SK-N-SH treated with all-trans-retinoic acid at 6 μM for 48 hours (cell line): ENCODE measurements at regions not wholly inside any gene's neighbourhood (a gene's known extent, or its start where the extent isn't known, plus 50 kb on each side); places are given as distances from the start of the nearest gene placed in this dataset.
A peak's percentile ranks its signal among the peaks of the same experiment; 100 is the strongest.

Experiments
- ATAC-seq: fragments of 200-7000 bp; cut with Tn5 transposase; 3 replicates; pipeline ENCODE4 v1.9.1; 2020; ENCODE audit warnings: mild to moderate bottlenecking, moderate library complexity
- BACH2 ChIP-seq: fragments of 250-450 bp; sonication (Bioruptor Pico); IDR thresholded peaks from 2 replicates; pipeline ENCODE4 v1.9.0; 2021; ENCODE audit warnings: mild to moderate bottlenecking, borderline replicate concordance
- CSDC2 ChIP-seq: fragments of 250-450 bp; sonication (Bioruptor Pico); IDR thresholded peaks from 2 replicates; pipeline ENCODE4 v1.5.0; 2020; ENCODE audit warnings: mild to moderate bottlenecking, moderate library complexity
- ESRRG ChIP-seq: fragments of 250-450 bp; sonication (Bioruptor Pico); IDR thresholded peaks from 2 replicates; pipeline ENCODE4 v1.6.1; 2021; ENCODE audit warnings: mild to moderate bottlenecking
- GLIS3 ChIP-seq: fragments of 250-450 bp; sonication (Bioruptor Pico); IDR thresholded peaks from 2 replicates; pipeline ENCODE4 v1.5.0; 2020; ENCODE audit warnings: mild to moderate bottlenecking, moderate library complexity
- OSR1 ChIP-seq: fragments of 250-450 bp; sonication (Bioruptor Pico); IDR thresholded peaks from 2 replicates; pipeline ENCODE4 v1.8.0; 2022; ENCODE audit warnings: moderate library complexity, mild to moderate bottlenecking, inconsistent platforms
- PPARA ChIP-seq: fragments of 250-450 bp; sonication (Bioruptor Pico); IDR thresholded peaks from 2 replicates; pipeline ENCODE4 v1.5.0; 2020; ENCODE audit warnings: mild to moderate bottlenecking, borderline replicate concordance
- RARB ChIP-seq: fragments of 250-450 bp; sonication (Bioruptor Pico); IDR thresholded peaks from 2 replicates; pipeline ENCODE4 v1.8.0; 2021; ENCODE audit warnings: mild to moderate bottlenecking, moderate library complexity
- SNAI2 ChIP-seq: fragments of 250-450 bp; sonication (Bioruptor Pico); IDR thresholded peaks from 2 replicates; pipeline ENCODE4 v1.5.0; 2020; ENCODE audit warnings: mild to moderate bottlenecking, moderate library complexity
- TCF4 ChIP-seq: fragments of 250-450 bp; sonication (Bioruptor Pico); IDR thresholded peaks from 2 replicates; pipeline ENCODE4 v1.8.0; 2021; ENCODE audit warnings: mild to moderate bottlenecking, moderate library complexity, borderline replicate concordance
- TOX ChIP-seq: fragments of 250-450 bp; sonication (Bioruptor Pico); IDR thresholded peaks from 2 replicates; pipeline ENCODE4 v1.8.0; 2021; ENCODE audit warnings: mild to moderate bottlenecking, moderate library complexity, borderline replicate concordance
- ZC3H10 ChIP-seq: fragments of 250-450 bp; sonication (Bioruptor Pico); IDR thresholded peaks from 2 replicates; pipeline ENCODE4 v1.5.1; 2021; ENCODE audit warnings: mild to moderate bottlenecking, moderate library complexity
- ZFP3 ChIP-seq: fragments of 250-450 bp; sonication (Bioruptor Pico); IDR thresholded peaks from 2 replicates; pipeline ENCODE4 v1.5.0; 2020; ENCODE audit warnings: mild to moderate bottlenecking, moderate library complexity
- ZNF565 ChIP-seq: fragments of 450-650 bp; formaldehyde crosslinking; conservative IDR thresholded peaks from 2 replicates; pipeline ENCODE4 v1.5.0; 2020; ENCODE audit warnings: low read depth, mild to moderate bottlenecking, moderate library complexity
- ZNF70 ChIP-seq: fragments of 450-650 bp; formaldehyde crosslinking; IDR thresholded peaks from 2 replicates; pipeline ENCODE4 v1.5.0; 2020; ENCODE audit warnings: mild to moderate bottlenecking, moderate library complexity
- ZNF8 ChIP-seq: fragments of 450-650 bp; formaldehyde crosslinking; IDR thresholded peaks from 2 replicates; pipeline ENCODE4 v1.5.0; 2020; ENCODE audit warnings: mild to moderate bottlenecking, moderate library complexity
- TF ChIP-seq, protein P1 (sequence below): fragments of 250-450 bp; sonication (Bioruptor Pico); IDR thresholded peaks from 2 replicates; pipeline ENCODE4 v1.8.0; 2020; ENCODE audit warnings: mild to moderate bottlenecking, moderate library complexity, borderline replicate concordance
- TF ChIP-seq, protein P2 (sequence below): fragments of 250-450 bp; sonication (Bioruptor Pico); IDR thresholded peaks from 2 replicates; pipeline ENCODE4 v1.8.0; 2021; ENCODE audit warnings: low read depth, mild to moderate bottlenecking, moderate library complexity, borderline replicate concordance
- TF ChIP-seq, protein P3 (sequence below): fragments of 250-450 bp; sonication (Bioruptor Pico); IDR thresholded peaks from 2 replicates; pipeline ENCODE4 v1.5.0; 2020; ENCODE audit warnings: mild to moderate bottlenecking, moderate library complexity
- TF ChIP-seq, protein P4 (sequence below): fragments of 250-450 bp; sonication (Bioruptor Pico); IDR thresholded peaks from 2 replicates; pipeline ENCODE4 v1.5.1; 2020; ENCODE audit warnings: low read depth, mild to moderate bottlenecking, moderate library complexity
- TF ChIP-seq, protein P5 (sequence below): fragments of 250-450 bp; sonication (Bioruptor Pico); IDR thresholded peaks from 2 replicates; pipeline ENCODE4 v1.5.1; 2021; ENCODE audit warnings: mild to moderate bottlenecking, moderate library complexity

DNA sequence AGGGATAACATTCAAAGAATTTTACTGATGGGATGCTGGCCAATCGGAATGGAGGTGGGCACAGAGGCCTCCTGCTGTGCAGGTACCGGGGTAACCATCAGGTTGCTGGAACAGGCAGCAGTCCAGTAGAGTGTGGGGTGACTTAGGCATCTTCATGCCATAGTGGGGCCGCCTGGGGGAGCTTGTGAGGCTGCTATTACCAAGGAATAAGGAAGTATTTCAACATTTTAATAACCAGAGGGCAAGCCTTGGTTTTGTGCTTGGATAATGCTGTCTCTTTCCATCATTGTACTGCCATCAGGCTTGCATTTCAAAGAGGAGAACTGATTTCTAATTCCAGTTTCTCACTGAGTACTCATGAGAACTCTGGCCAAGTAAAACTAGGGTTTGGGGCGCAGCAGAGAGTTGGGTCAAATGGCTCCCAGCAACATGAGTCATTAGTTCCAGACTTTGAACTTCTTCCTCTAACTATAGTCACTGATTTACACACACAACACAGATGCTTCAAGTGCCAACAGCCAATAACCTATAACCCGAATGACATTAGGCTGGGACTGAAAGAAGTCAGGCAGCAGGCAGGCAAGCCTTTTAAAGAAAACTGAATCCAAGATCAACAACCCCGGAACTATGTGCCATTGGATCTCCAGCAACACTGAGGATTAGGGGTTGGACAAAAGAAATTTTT lies 56.1 kb upstream of the FHL2 start:
- ATAC-seq: peak; percentile 65
- TF ChIP-seq OSR1: no peak
- no peak for TF ChIP-seq ESRRG (CRISPR knock-in tag)
- TF ChIP-seq, protein P1, sequence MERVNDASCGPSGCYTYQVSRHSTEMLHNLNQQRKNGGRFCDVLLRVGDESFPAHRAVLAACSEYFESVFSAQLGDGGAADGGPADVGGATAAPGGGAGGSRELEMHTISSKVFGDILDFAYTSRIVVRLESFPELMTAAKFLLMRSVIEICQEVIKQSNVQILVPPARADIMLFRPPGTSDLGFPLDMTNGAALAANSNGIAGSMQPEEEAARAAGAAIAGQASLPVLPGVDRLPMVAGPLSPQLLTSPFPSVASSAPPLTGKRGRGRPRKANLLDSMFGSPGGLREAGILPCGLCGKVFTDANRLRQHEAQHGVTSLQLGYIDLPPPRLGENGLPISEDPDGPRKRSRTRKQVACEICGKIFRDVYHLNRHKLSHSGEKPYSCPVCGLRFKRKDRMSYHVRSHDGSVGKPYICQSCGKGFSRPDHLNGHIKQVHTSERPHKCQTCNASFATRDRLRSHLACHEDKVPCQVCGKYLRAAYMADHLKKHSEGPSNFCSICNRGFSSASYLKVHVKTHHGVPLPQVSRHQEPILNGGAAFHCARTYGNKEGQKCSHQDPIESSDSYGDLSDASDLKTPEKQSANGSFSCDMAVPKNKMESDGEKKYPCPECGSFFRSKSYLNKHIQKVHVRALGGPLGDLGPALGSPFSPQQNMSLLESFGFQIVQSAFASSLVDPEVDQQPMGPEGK (CRISPR knock-in tag): no peak
- TF ChIP-seq ZNF70 (CRISPR knock-in tag): no peak
- TF ChIP-seq RARB (CRISPR knock-in tag): no peak
- no peak for TF ChIP-seq ZC3H10 (CRISPR knock-in tag)
- no peak for TF ChIP-seq ZNF565 (CRISPR knock-in tag)
- TF ChIP-seq TOX (CRISPR knock-in tag): no peak
- TF ChIP-seq ZNF8 (CRISPR knock-in tag): no peak
- TF ChIP-seq, protein P2, sequence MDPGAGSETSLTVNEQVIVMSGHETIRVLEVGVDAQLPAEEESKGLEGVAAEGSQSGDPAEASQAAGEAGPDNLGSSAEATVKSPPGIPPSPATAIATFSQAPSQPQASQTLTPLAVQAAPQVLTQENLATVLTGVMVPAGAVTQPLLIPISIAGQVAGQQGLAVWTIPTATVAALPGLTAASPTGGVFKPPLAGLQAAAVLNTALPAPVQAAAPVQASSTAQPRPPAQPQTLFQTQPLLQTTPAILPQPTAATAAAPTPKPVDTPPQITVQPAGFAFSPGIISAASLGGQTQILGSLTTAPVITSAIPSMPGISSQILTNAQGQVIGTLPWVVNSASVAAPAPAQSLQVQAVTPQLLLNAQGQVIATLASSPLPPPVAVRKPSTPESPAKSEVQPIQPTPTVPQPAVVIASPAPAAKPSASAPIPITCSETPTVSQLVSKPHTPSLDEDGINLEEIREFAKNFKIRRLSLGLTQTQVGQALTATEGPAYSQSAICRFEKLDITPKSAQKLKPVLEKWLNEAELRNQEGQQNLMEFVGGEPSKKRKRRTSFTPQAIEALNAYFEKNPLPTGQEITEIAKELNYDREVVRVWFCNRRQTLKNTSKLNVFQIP: no peak
- no peak for TF ChIP-seq GLIS3 (CRISPR knock-in tag)
- TF ChIP-seq TCF4 (CRISPR knock-in tag): no peak
- no peak for TF ChIP-seq ZFP3 (CRISPR knock-in tag)
- TF ChIP-seq, protein P3, sequence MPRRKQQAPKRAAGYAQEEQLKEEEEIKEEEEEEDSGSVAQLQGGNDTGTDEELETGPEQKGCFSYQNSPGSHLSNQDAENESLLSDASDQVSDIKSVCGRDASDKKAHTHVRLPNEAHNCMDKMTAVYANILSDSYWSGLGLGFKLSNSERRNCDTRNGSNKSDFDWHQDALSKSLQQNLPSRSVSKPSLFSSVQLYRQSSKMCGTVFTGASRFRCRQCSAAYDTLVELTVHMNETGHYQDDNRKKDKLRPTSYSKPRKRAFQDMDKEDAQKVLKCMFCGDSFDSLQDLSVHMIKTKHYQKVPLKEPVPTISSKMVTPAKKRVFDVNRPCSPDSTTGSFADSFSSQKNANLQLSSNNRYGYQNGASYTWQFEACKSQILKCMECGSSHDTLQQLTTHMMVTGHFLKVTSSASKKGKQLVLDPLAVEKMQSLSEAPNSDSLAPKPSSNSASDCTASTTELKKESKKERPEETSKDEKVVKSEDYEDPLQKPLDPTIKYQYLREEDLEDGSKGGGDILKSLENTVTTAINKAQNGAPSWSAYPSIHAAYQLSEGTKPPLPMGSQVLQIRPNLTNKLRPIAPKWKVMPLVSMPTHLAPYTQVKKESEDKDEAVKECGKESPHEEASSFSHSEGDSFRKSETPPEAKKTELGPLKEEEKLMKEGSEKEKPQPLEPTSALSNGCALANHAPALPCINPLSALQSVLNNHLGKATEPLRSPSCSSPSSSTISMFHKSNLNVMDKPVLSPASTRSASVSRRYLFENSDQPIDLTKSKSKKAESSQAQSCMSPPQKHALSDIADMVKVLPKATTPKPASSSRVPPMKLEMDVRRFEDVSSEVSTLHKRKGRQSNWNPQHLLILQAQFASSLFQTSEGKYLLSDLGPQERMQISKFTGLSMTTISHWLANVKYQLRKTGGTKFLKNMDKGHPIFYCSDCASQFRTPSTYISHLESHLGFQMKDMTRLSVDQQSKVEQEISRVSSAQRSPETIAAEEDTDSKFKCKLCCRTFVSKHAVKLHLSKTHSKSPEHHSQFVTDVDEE (CRISPR knock-in tag): no peak
- TF ChIP-seq SNAI2 (CRISPR knock-in tag): no peak
- TF ChIP-seq, protein P4, sequence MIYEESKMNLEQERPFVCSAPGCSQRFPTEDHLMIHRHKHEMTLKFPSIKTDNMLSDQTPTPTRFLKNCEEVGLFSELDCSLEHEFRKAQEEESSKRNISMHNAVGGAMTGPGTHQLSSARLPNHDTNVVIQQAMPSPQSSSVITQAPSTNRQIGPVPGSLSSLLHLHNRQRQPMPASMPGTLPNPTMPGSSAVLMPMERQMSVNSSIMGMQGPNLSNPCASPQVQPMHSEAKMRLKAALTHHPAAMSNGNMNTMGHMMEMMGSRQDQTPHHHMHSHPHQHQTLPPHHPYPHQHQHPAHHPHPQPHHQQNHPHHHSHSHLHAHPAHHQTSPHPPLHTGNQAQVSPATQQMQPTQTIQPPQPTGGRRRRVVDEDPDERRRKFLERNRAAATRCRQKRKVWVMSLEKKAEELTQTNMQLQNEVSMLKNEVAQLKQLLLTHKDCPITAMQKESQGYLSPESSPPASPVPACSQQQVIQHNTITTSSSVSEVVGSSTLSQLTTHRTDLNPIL (CRISPR knock-in tag): no peak
- TF ChIP-seq CSDC2: no peak

DNA sequence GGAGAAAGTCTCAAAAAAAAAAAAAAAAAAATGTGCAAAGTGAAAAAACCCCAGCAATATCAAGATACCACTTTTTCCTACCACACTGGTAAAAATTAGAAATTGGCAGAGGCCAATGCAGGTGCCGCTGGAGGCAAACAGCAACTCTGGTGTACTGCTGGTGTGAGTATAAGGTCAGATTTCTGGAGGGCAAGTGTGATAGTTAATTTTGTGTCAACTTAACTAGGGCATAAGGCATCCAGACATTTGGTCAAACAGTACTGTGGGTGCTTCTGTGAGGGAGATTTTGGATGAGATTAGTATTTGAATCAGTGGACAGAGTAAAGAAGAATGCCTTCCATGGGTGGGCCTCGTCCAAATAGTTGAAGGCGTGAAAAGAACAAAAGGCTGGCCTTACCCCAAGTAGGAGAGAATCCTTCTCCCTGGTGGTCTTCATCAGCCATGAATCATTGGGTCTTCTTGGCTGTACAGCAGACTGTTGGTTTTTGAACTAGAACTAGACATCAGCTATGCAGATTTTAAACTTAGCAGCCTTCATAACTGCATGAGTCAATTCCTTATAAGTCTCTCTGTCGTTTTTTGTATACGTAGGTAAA lies 52.8 kb upstream of the FHL2 start:
- no peak for TF ChIP-seq GLIS3 (CRISPR knock-in tag)
- no peak for TF ChIP-seq TOX (CRISPR knock-in tag)
- TF ChIP-seq, protein P5, sequence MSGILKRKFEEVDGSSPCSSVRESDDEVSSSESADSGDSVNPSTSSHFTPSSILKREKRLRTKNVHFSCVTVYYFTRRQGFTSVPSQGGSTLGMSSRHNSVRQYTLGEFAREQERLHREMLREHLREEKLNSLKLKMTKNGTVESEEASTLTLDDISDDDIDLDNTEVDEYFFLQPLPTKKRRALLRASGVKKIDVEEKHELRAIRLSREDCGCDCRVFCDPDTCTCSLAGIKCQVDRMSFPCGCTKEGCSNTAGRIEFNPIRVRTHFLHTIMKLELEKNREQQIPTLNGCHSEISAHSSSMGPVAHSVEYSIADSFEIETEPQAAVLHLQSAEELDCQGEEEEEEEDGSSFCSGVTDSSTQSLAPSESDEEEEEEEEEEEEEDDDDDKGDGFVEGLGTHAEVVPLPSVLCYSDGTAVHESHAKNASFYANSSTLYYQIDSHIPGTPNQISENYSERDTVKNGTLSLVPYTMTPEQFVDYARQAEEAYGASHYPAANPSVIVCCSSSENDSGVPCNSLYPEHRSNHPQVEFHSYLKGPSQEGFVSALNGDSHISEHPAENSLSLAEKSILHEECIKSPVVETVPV (CRISPR knock-in tag): no peak
- TF ChIP-seq, protein P2: no peak
- TF ChIP-seq RARB (CRISPR knock-in tag): no peak
- TF ChIP-seq BACH2 (CRISPR knock-in tag): no peak
- TF ChIP-seq, protein P4 (CRISPR knock-in tag): no peak
- TF ChIP-seq PPARA (CRISPR knock-in tag): no peak
- TF ChIP-seq ZC3H10 (CRISPR knock-in tag): no peak
- TF ChIP-seq, protein P1 (CRISPR knock-in tag): no peak
- TF ChIP-seq ZFP3 (CRISPR knock-in tag): no peak
- no peak for TF ChIP-seq ESRRG (CRISPR knock-in tag)
- ATAC-seq: no peak
